Mesendoderm (in vitro differentiated cells): ENCODE measurements at regions not wholly inside any gene's neighbourhood (a gene's known extent, or its start where the extent isn't known, plus 50 kb on each side); places are given as distances from the start of the nearest gene placed in this dataset.

Experiments
- DNase-seq: peaks from one replicate; pipeline ENCODE4 v3.0.0; 2013
- H2AK5ac ChIP-seq: 2 replicates; pipeline ENCODE4 v1.6.1; 2013; ENCODE audit warnings: low read length, inconsistent platforms
- H2BK120ac ChIP-seq: 2 replicates; pipeline ENCODE4 v1.6.1; 2013; ENCODE audit warnings: low read depth, mild to moderate bottlenecking, low read length, moderate library complexity, mixed read lengths
- H2BK15ac ChIP-seq: replicated peaks from 2 replicates; pipeline ENCODE4 v1.6.1; 2013; ENCODE audit warnings: low read depth, mild to moderate bottlenecking, moderate library complexity
- H2BK5ac ChIP-seq: 2 replicates; pipeline ENCODE4 v1.6.1; 2013; ENCODE audit warnings: low read length, inconsistent platforms
- H3K18ac ChIP-seq: 2 replicates; pipeline ENCODE4 v1.6.1; 2013; ENCODE audit warnings: mild to moderate bottlenecking, low read length, mixed read lengths
- H3K23ac ChIP-seq: one replicate; pipeline ENCODE4 v1.6.1; 2013; ENCODE audit warnings: low read length
- H3K27ac ChIP-seq: 2 replicates; pipeline ENCODE4 v1.5.1; 2013; ENCODE audit warnings: low read depth, mild to moderate bottlenecking, inconsistent platforms, low read length, moderate library complexity
- H3K27me3 ChIP-seq: 2 replicates; pipeline ENCODE4 v1.6.1; 2013; ENCODE audit warnings: low read length, control low read depth, mild to moderate bottlenecking, inconsistent platforms; ENCODE audit not compliant: insufficient read depth, poor library complexity
- H3K36me3 ChIP-seq: 2 replicates; pipeline ENCODE4 v1.6.1; 2013; ENCODE audit warnings: low read length, inconsistent platforms; ENCODE audit not compliant: control insufficient read depth, insufficient read depth
- H3K4ac ChIP-seq: one replicate; pipeline ENCODE4 v1.6.1; 2013; ENCODE audit warnings: low read depth, mild to moderate bottlenecking, low read length, moderate library complexity
- H3K4me1 ChIP-seq: 2 replicates; pipeline ENCODE4 v1.6.1; 2013; ENCODE audit warnings: low read depth, low read length, inconsistent platforms; ENCODE audit not compliant: control insufficient read depth
- H3K4me2 ChIP-seq: 2 replicates; pipeline ENCODE4 v1.6.1; 2013; ENCODE audit warnings: low read length
- H3K4me3 ChIP-seq: 2 replicates; pipeline ENCODE4 v1.5.1; 2013; ENCODE audit warnings: mild to moderate bottlenecking, low read length
- H3K56ac ChIP-seq: one replicate; pipeline ENCODE4 v1.6.1; 2013; ENCODE audit warnings: low read length
- H3K79me1 ChIP-seq: 2 replicates; pipeline ENCODE4 v1.6.1; 2013; ENCODE audit warnings: low read length, inconsistent platforms
- H3K79me2 ChIP-seq: 2 replicates; pipeline ENCODE4 v1.6.1; 2013; ENCODE audit warnings: mild to moderate bottlenecking, low read length; ENCODE audit not compliant: control insufficient read depth, insufficient read depth
- H3K9ac ChIP-seq: 2 replicates; pipeline ENCODE4 v1.6.1; 2013; ENCODE audit warnings: low read length, inconsistent platforms
- H4K5ac ChIP-seq: one replicate; pipeline ENCODE4 v1.6.1; 2013; ENCODE audit warnings: low read length
- H4K8ac ChIP-seq: one replicate; pipeline ENCODE4 v1.6.1; 2013; ENCODE audit warnings: low read depth, mild to moderate bottlenecking, control low read depth, low read length, moderate library complexity
- WGBS: extraction: QIAGEN DNeasy Blood & Tissue Kit; methylation state at CpG from one replicate; pipeline ENCODE4 v1.1.7; 2013; ENCODE audit warnings: low lambda C conversion rate, missing lambda C conversion rate; ENCODE audit not compliant: insufficient coverage; ENCODE audit errors: extremely low coverage; 5-methylcytosine and 5-hydroxymethylcytosine counted together

GRCh38 chr2:103660519-103660918 is 898.7 kb downstream of the TMEM182 start:
- Histone ChIP-seq H4K5ac (no peak overlapping the region), H4K8ac (no peak overlapping the region), H2AK5ac (no peak overlapping the region), H3K79me1 (no peaks in the 10 kb centered on the region), H2BK120ac (no peak overlapping the region), H3K4me2 (no peak overlapping the region), H3K36me3 (no peaks in the 10 kb centered on the region), H3K4ac (no peak overlapping the region), H3K27ac (no peak overlapping the region), H3K56ac (no peak overlapping the region), H2BK15ac (no peak overlapping the region), H3K4me3 (no peak overlapping the region), H3K27me3 (no peaks in the 10 kb centered on the region), H3K4me1 (no peaks in the 10 kb centered on the region), H2BK5ac (no peak overlapping the region), H3K9ac (no peak overlapping the region), H3K18ac (no peak overlapping the region), H3K23ac (no peak overlapping the region), H3K79me2 (no peaks in the 10 kb centered on the region)
- DNase-seq, result no peak

- no peaks in the 10 kb centered on the region for H3K27me3 ChIP-seq
- H3K79me1 ChIP-seq, result no peaks in the 10 kb centered on the region
- H3K36me3 ChIP-seq, result no peaks in the 10 kb centered on the region
- H4K5ac ChIP-seq, result no peak overlapping the region
- H3K4me3 ChIP-seq, result no peak overlapping the region
- H3K18ac ChIP-seq, result no peak overlapping the region
- H3K4ac ChIP-seq, result no peak overlapping the region
- no peak for DNase-seq
- H3K9ac ChIP-seq, result no peak overlapping the region
- no peak overlapping the region for H3K23ac ChIP-seq
- H2BK120ac ChIP-seq, result no peak overlapping the region
- no peaks in the 10 kb centered on the region for H3K4me1 ChIP-seq
- H3K27ac ChIP-seq, result no peak overlapping the region
- no CpG with 5 or more reads among the region's 1 CpG for WGBS
- H3K56ac ChIP-seq, result no peak overlapping the region
- no peak overlapping the region for H2BK15ac ChIP-seq
- H2AK5ac ChIP-seq, result no peak overlapping the region
- H4K8ac ChIP-seq, result no peak overlapping the region
- H2BK5ac ChIP-seq, result no peak overlapping the region
- H3K4me2 ChIP-seq, result no peak overlapping the region
- H3K79me2 ChIP-seq, result no peaks in the 10 kb centered on the region
These were observed 899.1 kb downstream of the TMEM182 start for GRCh38 chr2:103660947-103661346.

GRCh38 chr2:103664690-103665089 is 902.9 kb downstream of the TMEM182 start:
- Histone ChIP-seq H3K36me3 (no peaks in the 10 kb centered on the region), H3K56ac (no peak overlapping the region), H2BK120ac (no peak overlapping the region), H3K9ac (no peak overlapping the region), H2BK15ac (no peak overlapping the region), H3K23ac (no peak overlapping the region), H3K79me2 (no peaks in the 10 kb centered on the region), H3K4ac (no peak overlapping the region), H3K27me3 (no peaks in the 10 kb centered on the region), H3K79me1 (no peaks in the 10 kb centered on the region), H4K5ac (no peak overlapping the region), H3K4me3 (no peak overlapping the region), H3K4me1 (no peaks in the 10 kb centered on the region), H2BK5ac (no peak overlapping the region), H3K18ac (no peak overlapping the region), H2AK5ac (no peak overlapping the region), H3K4me2 (no peak overlapping the region), H3K27ac (no peak overlapping the region), H4K8ac (no peak overlapping the region)
- DNase-seq, result peak; percentile 23
- no CpG with 5 or more reads among the region's 4 CpGs for WGBS

- H3K56ac ChIP-seq, result no peak overlapping the region
- no peaks in the 10 kb centered on the region for H3K36me3 ChIP-seq
- H3K79me1 ChIP-seq, result no peaks in the 10 kb centered on the region
- no peak overlapping the region for H3K27ac ChIP-seq
- no peak overlapping the region for H4K8ac ChIP-seq
- no peak overlapping the region for H3K9ac ChIP-seq
- no peak overlapping the region for H2BK120ac ChIP-seq
- no peak overlapping the region for H2AK5ac ChIP-seq
- H3K4me3 ChIP-seq, result no peak overlapping the region
- WGBS, result no CpG with 5 or more reads among the region's 3 CpGs
- no peaks in the 10 kb centered on the region for H3K79me2 ChIP-seq
- H4K5ac ChIP-seq, result no peak overlapping the region
- no peak overlapping the region for H3K4ac ChIP-seq
- H3K18ac ChIP-seq, result no peak overlapping the region
- no peak overlapping the region for H2BK5ac ChIP-seq
- H3K4me2 ChIP-seq, result no peak overlapping the region
- H3K23ac ChIP-seq, result no peak overlapping the region
- H3K27me3 ChIP-seq, result no peaks in the 10 kb centered on the region
- H2BK15ac ChIP-seq, result no peak overlapping the region
- no peak for DNase-seq
- H3K4me1 ChIP-seq, result no peaks in the 10 kb centered on the region
These were observed 905.6 kb downstream of the TMEM182 start for GRCh38 chr2:103667335-103667884.

GRCh38 chr2:103669531-103669930 is 907.7 kb downstream of the TMEM182 start:
- no peak for DNase-seq
- H3K56ac ChIP-seq, result no peak overlapping the region
- no peak overlapping the region for H3K4me2 ChIP-seq
- no peak overlapping the region for H3K4me3 ChIP-seq
- H3K27ac ChIP-seq, result no peak overlapping the region
- H2AK5ac ChIP-seq, result no peak overlapping the region
- no peaks in the 10 kb centered on the region for H3K79me2 ChIP-seq
- no peak overlapping the region for H3K9ac ChIP-seq
- H4K5ac ChIP-seq, result no peak overlapping the region
- no peak overlapping the region for H3K18ac ChIP-seq
- no peak overlapping the region for H2BK120ac ChIP-seq
- H2BK5ac ChIP-seq, result no peak overlapping the region
- no peak overlapping the region for H3K23ac ChIP-seq
- no peak overlapping the region for H4K8ac ChIP-seq
- H3K27me3 ChIP-seq, result no peaks in the 10 kb centered on the region
- no peaks in the 10 kb centered on the region for H3K4me1 ChIP-seq
- WGBS, result no CpG with 5 or more reads among the region's 6 CpGs
- H3K4ac ChIP-seq, result no peak overlapping the region
- no peaks in the 10 kb centered on the region for H3K36me3 ChIP-seq
- no peak overlapping the region for H2BK15ac ChIP-seq
- no peaks in the 10 kb centered on the region for H3K79me1 ChIP-seq
